ENCODE measurements at regions not wholly inside any gene's neighbourhood (a gene's known extent, or its start where the extent isn't known, plus 50 kb on each side); places are given as distances from the start of the nearest gene placed in this dataset.
"Not testable (repeated sequence)": the region's sequence is repeated elsewhere in the genome, so short reads cannot be mapped to it uniquely, and the experiment has no call there.

DNA sequence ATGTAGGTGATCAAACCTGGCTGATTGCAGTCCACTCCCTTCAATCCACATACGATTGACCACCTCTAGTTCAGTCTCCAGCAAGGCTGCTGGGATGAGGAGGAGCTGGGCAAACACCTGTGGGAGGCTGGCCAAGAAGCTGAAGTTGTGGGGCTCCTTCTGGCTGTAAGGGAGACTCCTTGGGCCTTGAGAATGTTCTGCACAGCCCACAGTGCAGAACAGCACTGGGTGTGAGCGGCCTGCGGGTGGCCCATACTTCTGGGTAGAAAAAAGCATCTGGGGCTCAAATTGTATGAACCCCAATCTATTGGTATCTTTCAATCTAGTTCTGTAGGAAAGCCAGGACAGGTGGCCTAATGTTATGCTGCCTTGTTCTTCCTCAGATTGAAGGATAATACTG, 1608.8 kb upstream of the PCDH10 start:
- Histone ChIP-seq H3K27me3 (ENCODE audit: control insufficient read depth, insufficient read depth, low read length) (no peaks in the 10 kb centered on the region), H3K4me3 (ENCODE audit: low read length) (no peak overlapping the region), H3K36me3 (ENCODE audit: insufficient read depth, low read length) (no peaks in the 10 kb centered on the region), H3K9ac (ENCODE audit: low read depth, low read length) (no peak overlapping the region), H3K9me3 (replicated peaks; ENCODE audit: low read length) (no peaks in the 10 kb centered on the region), H3K4me2 (ENCODE audit: low read length) (no peak overlapping the region), H3K4me1 (ENCODE audit: control insufficient read depth, insufficient read depth, low read length) (no peaks in the 10 kb centered on the region)

DNA sequence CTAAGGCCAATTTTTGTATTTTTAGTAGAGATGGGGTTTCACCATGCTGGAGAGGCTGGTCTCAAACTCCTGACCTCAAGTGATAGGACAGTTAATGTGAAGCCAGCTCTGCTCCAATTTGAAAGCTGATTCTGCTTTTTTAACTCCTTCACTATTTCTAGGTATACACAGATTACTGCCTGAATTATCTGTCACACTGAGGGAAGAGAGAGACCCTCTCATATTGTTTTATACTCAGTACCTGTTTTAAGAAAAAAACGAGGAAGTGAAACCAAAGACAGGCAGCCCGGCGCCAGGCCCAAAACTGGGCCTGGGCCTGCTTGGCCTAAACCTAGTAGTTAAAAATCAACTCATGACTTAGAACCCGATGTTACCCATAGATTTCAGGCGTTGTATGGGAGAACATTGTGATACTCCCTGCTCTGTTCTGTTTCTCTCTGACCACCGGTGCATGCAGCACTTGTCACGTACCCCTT, 1601.5 kb upstream of the PCDH10 start:
- no peaks in the 10 kb centered on the region for H3K27me3 ChIP-seq (ENCODE audit: control insufficient read depth, insufficient read depth, low read length)
- H3K36me3 ChIP-seq (ENCODE audit: insufficient read depth, low read length): no peaks in the 10 kb centered on the region
- no peak overlapping the region for H3K4me2 ChIP-seq (ENCODE audit: low read length)
- H3K9ac ChIP-seq (ENCODE audit: low read depth, low read length): no peak overlapping the region
- H3K4me3 ChIP-seq (ENCODE audit: low read length): no peak overlapping the region
- H3K9me3 ChIP-seq (replicated peaks; ENCODE audit: low read length): no peaks in the 10 kb centered on the region
- no peaks in the 10 kb centered on the region for H3K4me1 ChIP-seq (ENCODE audit: control insufficient read depth, insufficient read depth, low read length)

DNA sequence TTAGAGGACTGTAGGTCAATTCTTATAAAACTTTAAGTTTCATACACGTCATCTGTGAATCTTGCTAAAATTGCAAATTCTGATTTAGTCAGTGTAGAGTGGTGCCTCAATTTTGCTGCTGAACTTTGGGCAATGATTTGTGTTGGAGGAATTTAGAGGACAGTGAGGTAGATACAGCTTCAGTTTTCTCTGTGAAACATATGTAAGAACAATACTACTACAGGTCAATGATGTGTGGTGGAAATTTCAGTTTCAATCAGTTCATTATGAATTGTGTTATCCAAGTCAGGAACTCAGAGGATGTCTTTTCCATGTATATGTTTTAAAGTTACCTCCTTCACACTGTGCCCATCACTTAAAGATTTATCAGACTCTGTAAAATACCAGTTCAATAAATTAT, 1597.8 kb upstream of the PCDH10 start:
- Histone ChIP-seq H3K4me2 (ENCODE audit: low read length) (no peak overlapping the region), H3K4me1 (ENCODE audit: control insufficient read depth, insufficient read depth, low read length) (no peaks in the 10 kb centered on the region), H3K36me3 (ENCODE audit: insufficient read depth, low read length) (no peaks in the 10 kb centered on the region), H3K4me3 (ENCODE audit: low read length) (no peak overlapping the region), H3K9me3 (replicated peaks; ENCODE audit: low read length) (no peaks in the 10 kb centered on the region), H3K9ac (ENCODE audit: low read depth, low read length) (no peak overlapping the region), H3K27me3 (ENCODE audit: control insufficient read depth, insufficient read depth, low read length) (no peaks in the 10 kb centered on the region)

DNA sequence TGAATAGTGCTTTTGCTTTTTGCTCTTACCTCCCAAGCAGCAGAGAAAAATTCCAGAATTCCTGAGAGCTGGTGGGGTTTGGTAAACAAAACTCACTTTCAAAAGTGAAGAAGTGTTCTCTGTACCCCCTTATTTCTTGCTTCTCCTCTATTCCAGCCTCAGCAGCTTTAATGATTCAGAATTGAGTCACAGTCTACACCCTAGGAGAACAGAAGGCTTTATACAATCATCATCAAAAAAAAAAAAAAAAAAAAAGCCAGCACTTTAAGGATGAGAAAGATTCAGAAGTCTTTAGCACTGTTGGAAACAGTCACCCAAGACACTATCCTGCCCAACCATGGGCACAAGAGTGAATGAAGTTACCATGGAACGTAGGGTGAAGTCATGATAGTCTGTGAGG, 1583.1 kb upstream of the PCDH10 start:
- H3K4me3 ChIP-seq (ENCODE audit: low read length): no peak overlapping the region
- no peak overlapping the region for H3K9ac ChIP-seq (ENCODE audit: low read depth, low read length)
- no peaks in the 10 kb centered on the region for H3K27me3 ChIP-seq (ENCODE audit: control insufficient read depth, insufficient read depth, low read length)
- no peak overlapping the region for H3K4me2 ChIP-seq (ENCODE audit: low read length)
- no peaks in the 10 kb centered on the region for H3K9me3 ChIP-seq (replicated peaks; ENCODE audit: low read length)
- H3K36me3 ChIP-seq (ENCODE audit: insufficient read depth, low read length): no peaks in the 10 kb centered on the region
- no peaks in the 10 kb centered on the region for H3K4me1 ChIP-seq (ENCODE audit: control insufficient read depth, insufficient read depth, low read length)

DNA sequence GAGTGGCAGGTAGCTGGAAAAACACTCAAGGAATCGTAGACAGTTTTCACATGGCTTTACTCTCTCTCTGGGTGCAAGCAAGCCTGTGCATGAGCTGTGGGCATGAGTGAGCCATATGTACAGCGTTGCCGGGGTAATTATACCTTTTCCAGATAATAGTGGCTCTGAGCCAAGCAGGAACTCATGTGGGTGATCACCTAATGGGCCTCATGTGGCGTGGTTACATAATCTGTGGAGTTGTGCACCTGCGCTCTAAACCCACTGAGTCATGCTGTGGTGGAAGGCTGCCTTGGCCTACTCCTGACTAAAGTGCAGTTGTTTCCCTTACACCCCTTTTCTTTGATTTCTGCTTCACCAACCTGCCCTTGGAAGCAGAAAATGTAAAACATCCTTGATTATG, 1564.5 kb upstream of the PCDH10 start:
- no peak overlapping the region for H3K9ac ChIP-seq (ENCODE audit: low read depth, low read length)
- no peaks in the 10 kb centered on the region for H3K9me3 ChIP-seq (replicated peaks; ENCODE audit: low read length)

DNA sequence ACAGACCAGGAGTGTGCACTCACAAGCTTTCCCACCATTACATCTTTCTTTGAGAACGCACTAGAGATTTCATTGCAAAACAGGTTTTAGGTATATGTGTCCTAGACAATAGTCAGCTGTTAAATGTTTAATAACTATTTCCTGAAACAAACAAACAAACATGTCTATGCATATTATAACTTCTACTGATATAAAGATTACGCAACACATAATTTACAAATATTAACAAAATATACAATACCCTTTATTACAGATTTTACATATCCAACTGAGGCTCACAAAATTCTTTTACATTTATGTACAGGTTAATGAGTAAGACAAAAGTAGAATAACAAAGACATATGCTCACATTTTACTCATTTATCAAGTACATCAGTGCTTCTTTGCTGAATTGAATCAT, 1554.0 kb upstream of the PCDH10 start:
- no peaks in the 10 kb centered on the region for H3K36me3 ChIP-seq (ENCODE audit: insufficient read depth, low read length)
- H3K4me3 ChIP-seq (ENCODE audit: low read length): no peak overlapping the region
- H3K27me3 ChIP-seq (ENCODE audit: control insufficient read depth, insufficient read depth, low read length): no peaks in the 10 kb centered on the region
- no peak overlapping the region for H3K9ac ChIP-seq (ENCODE audit: low read depth, low read length)
- no peaks in the 10 kb centered on the region for H3K4me1 ChIP-seq (ENCODE audit: control insufficient read depth, insufficient read depth, low read length)
- no peaks in the 10 kb centered on the region for H3K9me3 ChIP-seq (replicated peaks; ENCODE audit: low read length)
- no peak overlapping the region for H3K4me2 ChIP-seq (ENCODE audit: low read length)

More for the DNA sequence above, 1564.5 kb upstream of the PCDH10 start:
- Histone ChIP-seq H3K27me3 (ENCODE audit: control insufficient read depth, insufficient read depth, low read length) (no peaks in the 10 kb centered on the region), H3K36me3 (ENCODE audit: insufficient read depth, low read length) (no peaks in the 10 kb centered on the region), H3K4me1 (ENCODE audit: control insufficient read depth, insufficient read depth, low read length) (no peaks in the 10 kb centered on the region), H3K4me3 (ENCODE audit: low read length) (no peak overlapping the region), H3K4me2 (ENCODE audit: low read length) (no peak overlapping the region)

DNA sequence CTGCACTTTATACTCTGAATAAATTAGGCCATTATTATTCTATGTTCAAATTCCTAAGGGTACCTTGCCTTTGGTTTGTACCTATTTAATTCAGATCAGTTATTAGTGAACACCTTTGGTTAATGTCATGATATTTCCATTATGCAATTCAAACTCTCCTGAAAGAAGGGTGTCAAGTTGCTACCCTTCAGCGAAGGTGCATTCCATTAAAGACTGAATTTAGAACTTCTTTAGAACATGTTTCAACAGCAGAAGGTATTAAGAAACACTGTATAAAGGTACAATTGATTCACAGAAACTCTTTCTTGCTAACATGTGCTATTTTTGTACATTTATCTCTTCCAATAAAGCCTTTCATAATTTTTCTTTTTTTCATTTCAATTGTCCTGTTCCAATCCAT, 1545.4 kb upstream of the PCDH10 start:
- Histone ChIP-seq H3K27me3 (ENCODE audit: control insufficient read depth, insufficient read depth, low read length) (no peaks in the 10 kb centered on the region), H3K36me3 (ENCODE audit: insufficient read depth, low read length) (no peaks in the 10 kb centered on the region), H3K4me1 (ENCODE audit: control insufficient read depth, insufficient read depth, low read length) (no peaks in the 10 kb centered on the region), H3K4me3 (ENCODE audit: low read length) (no peak overlapping the region), H3K9ac (ENCODE audit: low read depth, low read length) (no peak overlapping the region), H3K9me3 (replicated peaks; ENCODE audit: low read length) (no peaks in the 10 kb centered on the region), H3K4me2 (ENCODE audit: low read length) (no peak overlapping the region)

DNA sequence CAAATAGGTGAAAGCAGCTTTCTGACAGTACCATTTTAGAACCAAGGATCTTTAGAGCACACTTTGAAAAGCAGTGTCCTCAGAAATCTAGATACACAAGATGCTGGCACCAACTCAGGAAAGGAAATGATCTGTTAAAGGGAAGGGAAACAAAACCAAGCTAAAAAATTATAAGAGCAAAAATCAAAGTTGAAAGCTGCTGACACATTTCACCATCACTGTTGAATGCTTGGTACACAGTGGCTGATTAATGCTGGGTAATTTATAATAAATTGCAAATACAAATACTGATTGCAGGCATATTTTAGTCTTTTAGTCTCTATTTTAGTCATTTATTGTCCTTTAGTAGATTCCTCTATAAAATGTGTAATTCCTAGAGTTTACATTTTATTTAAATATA, 1540.1 kb upstream of the PCDH10 start:
- Histone ChIP-seq H3K9ac (ENCODE audit: low read depth, low read length) (no peak overlapping the region), H3K4me2 (ENCODE audit: low read length) (no peak overlapping the region), H3K4me1 (ENCODE audit: control insufficient read depth, insufficient read depth, low read length) (peaks cover 18% of the 10 kb centered on the region), H3K9me3 (replicated peaks; ENCODE audit: low read length) (no peaks in the 10 kb centered on the region), H3K27me3 (ENCODE audit: control insufficient read depth, insufficient read depth, low read length) (no peaks in the 10 kb centered on the region), H3K4me3 (ENCODE audit: low read length) (no peak overlapping the region), H3K36me3 (ENCODE audit: insufficient read depth, low read length) (no peaks in the 10 kb centered on the region)

DNA sequence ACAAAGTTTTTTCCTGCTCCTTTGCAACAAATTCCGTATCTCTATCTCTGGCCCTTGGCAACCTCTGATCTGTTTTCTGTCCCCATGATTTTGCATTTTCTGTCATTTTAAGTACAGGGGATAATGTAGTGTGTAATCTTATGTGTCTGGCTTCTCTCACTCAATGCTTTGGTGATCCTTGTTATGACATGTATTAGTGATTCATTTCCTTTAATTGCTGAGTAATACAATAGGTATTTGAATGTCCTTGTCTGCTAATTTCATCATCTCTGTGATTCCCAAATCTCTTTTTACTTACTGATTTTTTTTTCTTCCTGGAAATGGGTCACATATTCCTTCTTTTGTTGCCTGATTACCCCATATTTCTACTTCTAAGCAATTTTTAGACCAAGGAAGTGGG, 1538.6 kb upstream of the PCDH10 start:
- H3K4me3 ChIP-seq (ENCODE audit: low read length); H3K36me3 ChIP-seq (ENCODE audit: insufficient read depth, low read length); H3K27me3 ChIP-seq (ENCODE audit: control insufficient read depth, insufficient read depth, low read length); H3K9me3 ChIP-seq (replicated peaks; ENCODE audit: low read length); H3K9ac ChIP-seq (ENCODE audit: low read depth, low read length): not testable (repeated sequence)
- Histone ChIP-seq H3K4me1 (ENCODE audit: control insufficient read depth, insufficient read depth, low read length) (peaks cover 18% of the 10 kb centered on the region), H3K4me2 (ENCODE audit: low read length) (peak overlapping the region; percentile 51)

DNA sequence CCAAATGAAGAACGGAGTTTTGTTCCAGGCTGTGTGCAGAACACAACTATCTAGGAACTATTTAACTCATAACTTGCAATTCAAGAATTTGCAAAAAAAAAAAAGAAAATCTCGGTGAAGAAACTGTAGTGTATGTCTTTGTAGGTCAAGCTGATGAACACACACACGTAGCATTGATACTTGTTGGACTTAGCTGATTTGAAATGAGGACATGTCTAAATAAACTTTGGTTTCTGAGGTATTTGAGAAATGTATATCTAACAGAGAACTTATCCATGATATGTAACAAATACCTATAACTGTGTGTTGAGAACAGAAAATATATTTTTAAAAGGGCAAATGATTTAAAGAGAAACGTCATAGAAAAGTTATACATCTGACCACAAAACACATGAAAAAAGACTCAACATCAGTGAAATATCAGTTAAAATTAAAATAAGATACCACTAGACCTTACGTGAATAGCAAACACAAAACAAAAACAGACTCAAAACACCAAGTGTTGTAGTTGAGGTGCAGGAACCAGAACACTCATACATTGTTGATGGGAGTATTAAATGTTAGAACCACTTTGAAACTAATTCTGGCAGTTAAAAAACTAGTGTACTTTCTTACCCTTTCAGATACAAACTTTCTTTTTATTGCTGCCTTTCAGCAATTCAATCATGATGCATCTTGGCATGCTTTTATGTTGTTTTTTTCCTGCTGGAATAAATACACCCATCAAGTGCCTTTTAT, 1535.8 kb upstream of the PCDH10 start:
- H3K9ac ChIP-seq (ENCODE audit: low read depth, low read length): no peak overlapping the region
- no peaks in the 10 kb centered on the region for H3K27me3 ChIP-seq (ENCODE audit: control insufficient read depth, insufficient read depth, low read length)
- H3K4me3 ChIP-seq (ENCODE audit: low read length): no peak overlapping the region
- no peaks in the 10 kb centered on the region for H3K36me3 ChIP-seq (ENCODE audit: insufficient read depth, low read length)
- H3K4me2 ChIP-seq (ENCODE audit: low read length): no peak overlapping the region
- H3K4me1 ChIP-seq (ENCODE audit: control insufficient read depth, insufficient read depth, low read length): peaks cover 18% of the 10 kb centered on the region
- no peaks in the 10 kb centered on the region for H3K9me3 ChIP-seq (replicated peaks; ENCODE audit: low read length)

DNA sequence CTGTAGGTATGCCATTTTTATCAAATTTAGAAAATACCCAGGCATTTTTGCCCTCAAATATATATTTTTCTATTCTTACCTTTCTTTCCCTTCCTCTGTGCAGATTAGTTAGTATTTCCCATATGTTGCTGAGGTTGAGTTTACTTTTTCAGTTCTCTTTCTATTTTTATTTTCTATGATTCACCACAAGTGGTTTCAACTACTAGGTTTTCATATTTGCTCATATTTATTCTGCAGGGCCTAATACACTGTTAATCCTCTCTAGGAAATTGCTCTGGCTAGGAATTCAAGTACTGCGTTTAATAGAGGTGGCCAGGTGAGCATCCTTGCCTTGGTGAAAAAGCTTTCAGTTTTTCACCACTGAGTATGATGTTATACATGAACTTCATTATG, 1535.3 kb upstream of the PCDH10 start:
- no peak overlapping the region for H3K4me2 ChIP-seq (ENCODE audit: low read length)
- H3K9ac ChIP-seq (ENCODE audit: low read depth, low read length): no peak overlapping the region
- no peaks in the 10 kb centered on the region for H3K36me3 ChIP-seq (ENCODE audit: insufficient read depth, low read length)
- H3K9me3 ChIP-seq (replicated peaks; ENCODE audit: low read length): no peaks in the 10 kb centered on the region
- no peak overlapping the region for H3K4me3 ChIP-seq (ENCODE audit: low read length)
- H3K27me3 ChIP-seq (ENCODE audit: control insufficient read depth, insufficient read depth, low read length): no peaks in the 10 kb centered on the region
- peaks cover 18% of the 10 kb centered on the region for H3K4me1 ChIP-seq (ENCODE audit: control insufficient read depth, insufficient read depth, low read length)

DNA sequence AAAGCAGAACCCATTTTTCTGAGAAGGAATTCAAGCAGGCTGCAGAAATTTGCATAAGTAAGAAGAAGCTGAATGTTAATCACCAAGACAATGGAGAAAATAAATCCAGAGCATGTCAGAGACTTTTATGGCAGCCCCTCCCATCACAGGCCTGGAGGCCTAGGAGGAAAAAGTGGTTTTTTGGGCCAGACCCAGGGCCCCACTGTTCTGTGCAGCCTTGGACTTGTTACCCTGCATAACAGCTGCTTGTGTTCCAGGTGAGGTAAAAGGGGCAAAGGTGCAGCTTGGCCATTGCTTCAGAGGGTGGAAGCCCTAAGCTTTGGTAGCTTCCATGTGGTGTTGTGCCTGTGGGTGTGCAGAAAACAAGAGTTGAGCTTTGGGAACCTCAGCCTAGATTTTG, 1516.2 kb upstream of the PCDH10 start:
- Histone ChIP-seq H3K9ac (ENCODE audit: low read depth, low read length) (no peak overlapping the region), H3K4me1 (ENCODE audit: control insufficient read depth, insufficient read depth, low read length) (no peaks in the 10 kb centered on the region), H3K4me3 (ENCODE audit: low read length) (no peak overlapping the region), H3K9me3 (replicated peaks; ENCODE audit: low read length) (no peaks in the 10 kb centered on the region), H3K27me3 (ENCODE audit: control insufficient read depth, insufficient read depth, low read length) (no peaks in the 10 kb centered on the region), H3K4me2 (ENCODE audit: low read length) (no peak overlapping the region), H3K36me3 (ENCODE audit: insufficient read depth, low read length) (no peaks in the 10 kb centered on the region)
